ENCODE measurements at regions not wholly inside any gene's neighbourhood (a gene's known extent, or its start where the extent isn't known, plus 50 kb on each side); places are given as distances from the start of the nearest gene placed in this dataset.

DNA sequence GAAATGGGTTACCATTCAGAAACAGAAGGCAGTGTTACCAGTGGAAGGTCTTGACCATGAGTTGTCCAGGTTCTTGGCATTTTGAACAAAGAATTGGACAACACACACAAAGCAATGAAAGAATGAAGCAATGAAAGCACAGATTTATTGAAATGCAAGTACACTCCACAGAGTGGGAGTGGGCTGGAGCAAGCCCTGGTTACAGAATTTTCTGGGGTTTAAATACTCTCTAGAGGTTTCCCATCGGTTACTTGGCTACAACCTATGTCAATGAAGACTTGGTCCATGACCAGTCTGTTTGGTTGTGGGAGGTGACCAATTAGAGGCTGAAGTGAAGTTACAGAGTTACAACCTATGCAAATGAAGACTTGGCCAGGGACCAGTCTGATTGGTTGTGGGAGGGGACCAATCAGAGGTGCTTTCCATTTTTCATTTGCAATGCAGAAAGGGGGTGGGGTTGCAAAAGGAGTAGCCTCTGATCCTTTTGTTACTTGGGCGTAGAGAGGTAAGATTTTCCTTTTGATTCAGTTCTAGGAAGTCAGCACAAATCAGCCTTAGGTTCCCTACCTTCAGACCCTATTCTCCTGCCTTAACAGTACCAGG is 71.7 kb upstream of the SPRY4 start:
- no peak for TF ChIP-seq POLR2A (IDR thresholded peaks at IDR 0.05; ENCODE audit: low read length)
- no peak for TF ChIP-seq GATA1 (IDR thresholded peaks at IDR 0.05; ENCODE audit: low read depth, low read length)

Measured in erythroblast (primary cell).